IMR-90 (cell line): ENCODE measurements at regions not wholly inside any gene's neighbourhood (a gene's known extent, or its start where the extent isn't known, plus 50 kb on each side); places are given as distances from the start of the nearest gene placed in this dataset.

Source experiments
- ATAC-seq: fragments of 200-7000 bp; cut with Tn5 transposase; 2 replicates; pipeline ENCODE4 v1.9.1; 2020; ENCODE audit warnings: low read depth, mild to moderate bottlenecking, moderate library complexity
- BruUV-seq: library from RNA; stranded (reverse); fragments of 400-500 nt; replicated peaks from 2 replicates; lab custom pipeline; 2021; lab: Mats Ljungman, UMichigan
- CTCF ChIA-PET: fragments of 300-600 bp; formaldehyde crosslinking; extraction: SDS; loops from one replicate; lab custom pipeline; 2021; ENCODE audit warnings: antibody characterized with exemption; lab: Yijun Ruan, JAX
- POLR2A ChIA-PET: fragments of 300-600 bp; sonication (Branson Sonifier 250); formaldehyde crosslinking; loops from one replicate; lab custom pipeline; 2022; ENCODE audit warnings: antibody characterized with exemption; ENCODE audit not compliant: unreplicated experiment; lab: Charles Lee
- DNase-seq: peaks from one replicate; pipeline ENCODE4 v3.0.0; 2013
- H2AFZ ChIP-seq: replicated peaks from 2 replicates; pipeline ENCODE3; 2013; ENCODE audit warnings: low read length, mild to moderate bottlenecking; ENCODE audit not compliant: poor library complexity
- H2AK5ac ChIP-seq: 2 replicates; pipeline ENCODE4 v1.6.1; 2013; ENCODE audit warnings: low read depth, low read length, inconsistent platforms
- H2AK9ac ChIP-seq: replicated peaks from 2 replicates; pipeline ENCODE3; 2013; ENCODE audit warnings: mild to moderate bottlenecking, low read depth, low read length, moderate library complexity; ENCODE audit not compliant: poor library complexity
- H2BK120ac ChIP-seq: 2 replicates; pipeline ENCODE4 v1.6.1; 2013; ENCODE audit warnings: low read depth, low read length, inconsistent platforms
- H2BK15ac ChIP-seq: 3 replicates; pipeline ENCODE4 v1.6.1; 2013; ENCODE audit warnings: low read depth, low read length, inconsistent platforms
- H2BK20ac ChIP-seq: 2 replicates; pipeline ENCODE4 v1.6.1; 2013; ENCODE audit warnings: low read depth, mild to moderate bottlenecking, inconsistent platforms, low read length, moderate library complexity
- H2BK5ac ChIP-seq: 2 replicates; pipeline ENCODE4 v1.6.1; 2013; ENCODE audit warnings: mild to moderate bottlenecking, low read depth, low read length, inconsistent platforms; ENCODE audit not compliant: poor library complexity, severe bottlenecking
- H3K14ac ChIP-seq: replicated peaks from 2 replicates; pipeline ENCODE4 v1.6.1; 2013; ENCODE audit warnings: low read depth, low read length, inconsistent platforms
- H3K18ac ChIP-seq: 2 replicates; pipeline ENCODE4 v1.6.1; 2013; ENCODE audit warnings: low read depth, low read length, control low read depth
- H3K23ac ChIP-seq: 2 replicates; pipeline ENCODE4 v1.6.1; 2013; ENCODE audit warnings: low read depth, low read length, inconsistent platforms
- H3K27ac ChIP-seq: 2 replicates; pipeline ENCODE4 v1.5.1; 2013; ENCODE audit warnings: mild to moderate bottlenecking, control low read depth, low read length; ENCODE audit not compliant: insufficient read depth
- H3K27me3 ChIP-seq: 2 replicates; pipeline ENCODE4 v1.6.1; 2013; ENCODE audit warnings: low read length; ENCODE audit not compliant: control insufficient read depth, insufficient read depth
- H3K36me3 ChIP-seq: 2 replicates; pipeline ENCODE4 v1.6.1; 2013; ENCODE audit warnings: low read length, mixed read lengths; ENCODE audit not compliant: control insufficient read depth, insufficient read depth
- H3K4ac ChIP-seq: 2 replicates; pipeline ENCODE4 v1.6.1; 2013; ENCODE audit warnings: low read depth, low read length, inconsistent platforms
- H3K4me1 ChIP-seq: 2 replicates; pipeline ENCODE4 v1.6.1; 2013; ENCODE audit warnings: low read length, mixed read lengths; ENCODE audit not compliant: control insufficient read depth, insufficient read depth
- H3K4me2 ChIP-seq: 2 replicates; pipeline ENCODE4 v1.6.1; 2013; ENCODE audit warnings: low read depth, mild to moderate bottlenecking, control low read depth, low read length, moderate library complexity
- H3K4me3 ChIP-seq: 2 replicates; pipeline ENCODE4 v1.5.1; 2013; ENCODE audit warnings: low read depth, mild to moderate bottlenecking, control low read depth, low read length, moderate library complexity; ENCODE audit not compliant: insufficient read depth
- H3K56ac ChIP-seq: 2 replicates; pipeline ENCODE4 v1.6.1; 2013; ENCODE audit warnings: low read length, inconsistent platforms; ENCODE audit not compliant: insufficient read depth; ENCODE audit errors: extremely low read depth
- H3K79me1 ChIP-seq, 2 experiments: 2 replicates each; pipeline ENCODE4 v1.6.1; 2013; ENCODE audit warnings: low read length in 2 of 2, inconsistent platforms in 1 of 2, low read depth in 1 of 2
- H3K9ac ChIP-seq: 2 replicates; pipeline ENCODE4 v1.6.1; 2013; ENCODE audit warnings: low read depth, low read length, control low read depth
- H3K9me1 ChIP-seq: 2 replicates; pipeline ENCODE4 v1.6.1; 2013; ENCODE audit warnings: low read length, inconsistent platforms; ENCODE audit not compliant: insufficient read depth
- H3K9me3 ChIP-seq: 2 replicates; pipeline ENCODE4 v1.6.1; 2013; ENCODE audit warnings: low read length; ENCODE audit not compliant: control insufficient read depth, insufficient read depth
- H4K20me1 ChIP-seq: 2 replicates; pipeline ENCODE4 v1.6.1; 2013; ENCODE audit warnings: low read length, inconsistent platforms; ENCODE audit not compliant: insufficient read depth
- H4K5ac ChIP-seq: 2 replicates; pipeline ENCODE4 v1.6.1; 2013; ENCODE audit warnings: mild to moderate bottlenecking, low read depth, low read length, control low read depth
- H4K8ac ChIP-seq, 2 experiments: 2 replicates each; pipeline ENCODE4 v1.6.1; 2013; ENCODE audit warnings: low read depth in 2 of 2, low read length in 2 of 2, control low read depth in 1 of 2, inconsistent platforms in 1 of 2
- H4K91ac ChIP-seq: 2 replicates; pipeline ENCODE4 v1.6.1; 2013; ENCODE audit warnings: low read depth, low read length, inconsistent platforms; ENCODE audit not compliant: insufficient read depth
- BHLHE40 ChIP-seq: fragments of 150-350 bp; IDR thresholded peaks from 2 replicates; pipeline ENCODE4 v1.6.1; 2016; ENCODE audit warnings: mild to moderate bottlenecking, low read depth, low read length
- CEBPB ChIP-seq: IDR thresholded peaks from 2 replicates; pipeline ENCODE4 v1.6.1; 2012; ENCODE audit warnings: low read depth, low read length, improper control_type of control experiment
- CHD1 ChIP-seq: IDR thresholded peaks from 2 replicates; pipeline ENCODE4 v1.6.1; 2012; ENCODE audit warnings: low read depth, low read length, improper control_type of control experiment
- CTCF ChIP-seq: conservative IDR thresholded peaks from 2 replicates; pipeline ENCODE4 v1.5.1; 2012; ENCODE audit warnings: mild to moderate bottlenecking, low read depth, low read length, improper control_type of control experiment
- ELK1 ChIP-seq: fragments of 150-350 bp; IDR thresholded peaks from 2 replicates; pipeline ENCODE4 v1.6.1; 2016; ENCODE audit warnings: low read depth, mild to moderate bottlenecking, low read length, moderate library complexity, borderline replicate concordance
- FOS ChIP-seq: fragments of 150-350 bp; IDR thresholded peaks from 2 replicates; pipeline ENCODE4 v1.6.1; 2016; ENCODE audit warnings: low read depth, low read length
- MAFK ChIP-seq: IDR thresholded peaks from 2 replicates; pipeline ENCODE4 v1.6.1; 2012; ENCODE audit warnings: low read depth, low read length, improper control_type of control experiment
- MAZ ChIP-seq: IDR thresholded peaks from 2 replicates; pipeline ENCODE4 v1.6.1; 2012; ENCODE audit warnings: low read depth, mild to moderate bottlenecking, low read length, improper control_type of control experiment, moderate library complexity, borderline replicate concordance
- MXI1 ChIP-seq: IDR thresholded peaks from 2 replicates; pipeline ENCODE4 v1.6.1; 2012; ENCODE audit warnings: low read depth, mild to moderate bottlenecking, low read length, moderate library complexity, borderline replicate concordance
- NFE2L2 ChIP-seq: fragments of 150-350 bp; IDR thresholded peaks from 2 replicates; pipeline ENCODE4 v1.6.1; 2016; ENCODE audit warnings: low read depth, mild to moderate bottlenecking, low read length
- POLR2A ChIP-seq: IDR thresholded peaks from 2 replicates; pipeline ENCODE4 v1.6.1; 2012; ENCODE audit warnings: mild to moderate bottlenecking, low read depth, low read length
- RAD21 ChIP-seq: IDR thresholded peaks from 2 replicates; pipeline ENCODE4 v1.6.1; 2012; ENCODE audit warnings: low read length, improper control_type of control experiment
- RCOR1 ChIP-seq: IDR thresholded peaks from 2 replicates; pipeline ENCODE4 v1.6.1; 2012; ENCODE audit warnings: mild to moderate bottlenecking, low read length, improper control_type of control experiment; ENCODE audit not compliant: insufficient replicate concordance
- RFX5 ChIP-seq: IDR thresholded peaks from 2 replicates; pipeline ENCODE4 v1.8.0; 2012; ENCODE audit warnings: low read depth, mild to moderate bottlenecking, low read length, moderate library complexity
- SMC3 ChIP-seq: fragments of 150-350 bp; IDR thresholded peaks from 2 replicates; pipeline ENCODE4 v1.6.1; 2016; ENCODE audit warnings: low read depth, mild to moderate bottlenecking, antibody characterized with exemption, low read length, moderate library complexity
- USF2 ChIP-seq: fragments of 150-350 bp; IDR thresholded peaks from 2 replicates; pipeline ENCODE4 v1.6.1; 2017; ENCODE audit warnings: mild to moderate bottlenecking, antibody characterized with exemption, low read length, low read depth
- WGBS, 2 experiments: methylation state at CpG; one replicate each; pipeline versions ENCODE4 v1.1.5 to v1.1.7; 2013; ENCODE audit warnings: missing lambda C conversion rate in 2 of 2; ENCODE audit not compliant: insufficient read length in 1 of 2; ENCODE audit errors: extremely low coverage in 2 of 2; 5-methylcytosine and 5-hydroxymethylcytosine counted together
- dilution Hi-C: fragments of 300-500 bp; cut with HindIII; formaldehyde crosslinking; loops from one replicate; pipeline ENCODE4 v1.14.3; 2018; ENCODE audit warnings: low sequenced_read_pairs; ENCODE audit not compliant: unreplicated experiment
- in situ Hi-C: fragments of 300-500 bp; cut with MboI; formaldehyde crosslinking; loops from 3 replicates; pipeline ENCODE4 v1.14.3; 2019; ENCODE audit warnings: low sequenced_read_pairs, inconsistent platforms, mixed read lengths
- intact Hi-C: fragments of 100-400 bp; cut with micrococcal nuclease; formaldehyde crosslinking; loops from 2 replicates; pipeline ENCODE4 v1.10.0; 2022

DNA sequence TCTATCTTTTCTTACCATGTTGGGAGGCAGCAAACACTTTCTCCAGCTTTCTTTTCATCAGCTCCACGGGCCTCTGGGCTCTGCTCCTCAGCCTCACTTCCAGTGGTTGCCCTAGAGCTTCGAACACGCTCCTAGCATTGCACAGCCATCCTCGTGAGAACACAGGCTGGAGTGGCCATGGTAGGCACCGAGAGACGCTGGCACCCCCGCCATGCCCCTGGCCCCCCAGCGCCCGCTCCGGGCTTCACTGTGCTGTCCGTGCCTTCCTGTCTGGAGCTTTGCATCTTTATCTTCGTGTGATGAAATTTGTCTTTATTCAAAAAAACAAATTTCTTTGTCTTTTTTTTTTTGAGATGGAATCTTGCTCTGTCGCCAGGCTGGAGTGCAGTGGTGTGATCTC lies 352.2 kb downstream of the TMEM121 start:
- H3K79me1 ChIP-seq, result no peaks in the 10 kb centered on the region
- H2BK120ac ChIP-seq, result no peak overlapping the region
- no peak overlapping the region for H3K4ac ChIP-seq
- no peaks in the 10 kb centered on the region for H3K4me1 ChIP-seq
- ATAC-seq (no peak), DNase-seq (no peak)
- no peak overlapping the region for H3K27ac ChIP-seq
- TF ChIP-seq FOS (no peak), BHLHE40 (no peak), POLR2A (no peak), SMC3 (no peak), MAFK (no peak), RAD21 (no peak), RFX5 (no peak), NFE2L2 (no peak), RCOR1 (no peak), USF2 (no peak), MAZ (no peak), CEBPB (no peak), ELK1 (no peak), CTCF (no peak), CHD1 (no peak), MXI1 (no peak)
- CTCF ChIA-PET, result no interaction called here
- H4K5ac ChIP-seq, result no peak overlapping the region
- H2AK9ac ChIP-seq, result no peak overlapping the region
- H3K9me1 ChIP-seq, result no peaks in the 10 kb centered on the region
- no peak overlapping the region for H2AFZ ChIP-seq
- H3K9me3 ChIP-seq, result peaks cover 41% of the 10 kb centered on the region
- no peak overlapping the region for H4K8ac ChIP-seq
- no peak overlapping the region for H3K14ac ChIP-seq
- H3K36me3 ChIP-seq, result no peaks in the 10 kb centered on the region
- WGBS, 2 experiments, result no CpG with 5 or more reads among the region's 13 CpGs
- in situ Hi-C loops, result no loop called here
- no peaks in the 10 kb centered on the region for H4K20me1 ChIP-seq
- H3K4me3 ChIP-seq, result no peak overlapping the region
- no peak overlapping the region for H3K18ac ChIP-seq
- no peaks in the 10 kb centered on the region for H3K27me3 ChIP-seq
- no peak overlapping the region for H3K4me2 ChIP-seq
- no peak overlapping the region for H2BK15ac ChIP-seq
- H2BK20ac ChIP-seq, result no peak overlapping the region
- dilution Hi-C loops, result no loop called here
- H3K23ac ChIP-seq, result no peak overlapping the region
- no peak overlapping the region for H4K91ac ChIP-seq
- BruUV-seq, result no TSS peak
- POLR2A ChIA-PET, result no interaction called here
- intact Hi-C loops, result no loop called here
- H2BK5ac ChIP-seq, result no peak overlapping the region
- no peak overlapping the region for H3K56ac ChIP-seq
- no peak overlapping the region for H2AK5ac ChIP-seq
- no peak overlapping the region for H3K9ac ChIP-seq
